Effector CD4-positive, alpha-beta T cell (primary cell): ENCODE measurements at regions not wholly inside any gene's neighbourhood (a gene's known extent, or its start where the extent isn't known, plus 50 kb on each side); places are given as distances from the start of the nearest gene placed in this dataset.

Experiments
- DNase-seq: peaks from one replicate; pipeline ENCODE4 v3.0.0-alpha.2; 2020

DNA sequence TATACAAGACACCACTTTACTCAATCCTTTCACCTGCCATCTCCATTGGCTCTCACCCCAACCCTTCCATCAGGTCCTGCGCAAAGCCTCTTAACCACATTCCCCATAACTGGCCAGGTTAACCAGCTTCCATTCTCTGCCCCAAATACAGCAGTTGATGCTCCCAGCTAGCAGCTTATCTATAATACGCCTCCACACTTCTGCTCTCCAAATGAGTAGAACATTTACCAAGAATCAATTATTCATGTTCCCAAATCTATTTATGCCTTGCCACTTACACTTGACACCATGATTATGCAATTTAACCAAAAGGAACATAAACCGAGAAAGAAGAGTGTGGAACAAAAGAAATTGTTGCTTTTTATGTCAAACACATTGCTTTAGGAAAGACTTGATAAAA lies 103.7 kb upstream of the TPM1 start:
- DNase-seq, result no peak

GRCh38 chr15:62940093-62940754 lies 102.3 kb upstream of the TPM1 start:
- DNase-seq, result no peak

- DNase-seq, result no peak
Measured at GRCh38 chr15:62940755-62941361, 101.7 kb upstream of the TPM1 start.

DNA sequence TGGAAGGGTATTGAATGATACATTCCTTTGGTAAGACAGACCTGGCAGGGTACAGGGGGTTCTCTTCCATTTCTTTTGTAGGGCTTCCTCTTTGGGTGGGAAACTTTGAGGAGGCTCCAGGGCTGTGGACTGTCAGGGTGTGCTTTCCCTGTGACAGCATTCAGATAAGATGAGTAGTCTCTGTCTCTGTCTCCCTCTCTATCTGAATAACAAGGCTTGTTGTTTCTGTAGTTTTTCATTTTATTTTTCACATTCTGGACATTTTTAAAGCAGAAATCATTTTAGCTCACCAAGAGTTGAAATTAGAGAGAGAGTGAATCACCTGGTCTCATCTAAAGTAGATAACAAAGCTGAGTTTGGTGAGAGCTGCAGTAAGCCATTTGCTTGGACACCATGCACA lies 100.8 kb upstream of the TPM1 start:
- DNase-seq, result no peak

DNA sequence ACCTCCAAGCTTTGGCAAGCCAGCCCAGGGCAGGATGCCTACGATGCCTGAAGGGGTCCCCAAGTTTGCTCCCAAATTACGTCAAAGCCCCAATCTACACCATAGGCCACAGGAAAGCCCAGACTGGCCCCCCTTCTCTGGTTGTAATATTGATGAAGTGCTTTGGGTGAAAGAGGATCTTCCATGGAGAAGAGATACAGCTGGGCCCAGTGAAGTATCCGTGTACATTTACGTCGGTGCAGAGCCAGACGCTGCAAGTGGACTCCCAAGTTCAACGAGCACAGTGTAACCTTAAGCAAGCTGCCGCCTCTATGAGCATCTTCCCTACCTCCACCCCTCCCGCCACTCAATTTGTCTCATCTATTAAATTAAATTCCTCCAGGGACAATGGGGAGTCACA lies 100.1 kb upstream of the TPM1 start:
- DNase-seq, result no peak

GRCh38 chr15:62945063-62945462 lies 97.5 kb upstream of the TPM1 start:
- DNase-seq, result no peak

GRCh38 chr15:62945760-62946159 lies 96.8 kb upstream of the TPM1 start:
- DNase-seq, result no peak

DNA sequence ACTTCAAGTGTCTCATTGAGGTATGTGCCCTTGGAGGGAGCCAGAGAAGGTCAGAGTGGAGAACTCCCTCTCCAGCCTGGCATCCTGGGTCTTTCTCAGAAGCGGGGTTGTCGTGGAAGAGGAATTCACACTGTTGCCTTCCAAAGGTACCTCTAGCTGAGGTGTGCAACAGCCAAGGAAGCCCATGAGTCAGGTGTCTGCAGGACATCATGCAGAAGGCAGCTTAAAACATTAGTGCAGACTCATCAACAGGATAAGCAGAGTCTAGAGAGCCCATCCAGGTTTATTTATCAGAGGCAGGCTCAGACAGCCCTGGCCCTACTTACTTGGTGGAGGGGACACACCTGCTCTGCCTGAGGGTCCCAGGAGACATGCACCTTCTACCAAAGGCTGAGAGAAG lies 95.6 kb upstream of the TPM1 start:
- DNase-seq, result no peak

DNA sequence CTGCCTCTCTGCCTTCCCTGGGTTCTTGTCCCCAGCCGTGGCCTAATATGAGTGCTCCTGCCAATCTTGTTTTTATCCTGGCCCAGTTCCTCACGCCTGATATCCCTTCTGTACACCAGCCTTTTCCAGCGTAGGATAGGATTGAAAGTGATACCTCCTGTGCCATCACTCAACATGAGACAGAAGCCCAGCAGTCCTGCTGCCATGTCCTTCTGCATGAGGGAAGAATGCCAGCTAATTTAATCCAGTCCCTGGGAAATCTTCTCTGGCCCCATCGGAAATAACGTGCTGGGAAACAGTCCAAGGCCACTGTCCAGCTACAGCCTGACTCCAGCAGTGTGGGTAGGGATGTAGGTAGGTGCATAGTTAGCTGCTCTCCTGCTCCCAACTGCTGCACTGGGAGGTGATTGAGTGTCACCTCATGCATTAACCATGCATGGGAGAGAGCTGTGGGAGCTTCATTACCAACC lies 92.0 kb upstream of the TPM1 start:
- DNase-seq, result no peak

DNA sequence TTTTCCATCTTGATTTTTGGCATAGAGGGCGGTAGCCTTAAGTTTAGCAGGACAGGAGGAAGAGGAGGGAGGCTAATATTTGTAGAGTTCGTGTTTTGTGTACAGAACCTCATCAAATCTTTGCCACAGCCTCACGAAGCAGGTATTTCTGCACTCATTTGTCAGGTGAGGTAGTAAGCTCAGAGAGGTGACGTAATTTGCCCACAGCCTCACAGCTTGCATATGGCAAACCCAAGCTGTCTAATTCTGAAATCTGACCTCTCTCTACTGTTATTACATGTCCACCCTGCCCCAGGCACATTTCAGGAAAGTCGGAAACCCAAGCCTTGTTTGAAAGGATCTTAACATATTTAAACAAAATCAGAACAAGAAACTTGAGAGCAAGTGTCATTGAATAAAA lies 91.1 kb upstream of the TPM1 start:
- DNase-seq, result no peak

DNA sequence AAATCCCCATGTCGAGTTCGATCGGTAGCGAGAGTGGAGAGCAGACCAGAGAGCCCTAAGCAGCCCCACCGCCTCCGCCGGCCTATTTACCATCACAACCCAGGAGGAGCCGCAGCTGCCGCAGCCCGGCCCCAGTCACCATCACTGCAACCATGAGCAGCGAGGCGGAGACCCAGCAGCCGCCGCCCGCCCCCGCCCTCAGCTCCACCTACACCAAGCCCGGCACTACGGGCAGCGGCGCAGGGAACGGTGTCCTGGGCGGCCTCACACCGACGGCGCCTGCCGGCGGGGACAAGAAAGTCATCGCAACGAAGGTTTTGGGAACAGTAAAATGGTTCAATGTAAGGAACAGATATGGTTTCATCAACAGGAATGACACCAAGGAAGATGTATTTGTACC lies 89.5 kb upstream of the TPM1 start:
- DNase-seq, result no peak

DNA sequence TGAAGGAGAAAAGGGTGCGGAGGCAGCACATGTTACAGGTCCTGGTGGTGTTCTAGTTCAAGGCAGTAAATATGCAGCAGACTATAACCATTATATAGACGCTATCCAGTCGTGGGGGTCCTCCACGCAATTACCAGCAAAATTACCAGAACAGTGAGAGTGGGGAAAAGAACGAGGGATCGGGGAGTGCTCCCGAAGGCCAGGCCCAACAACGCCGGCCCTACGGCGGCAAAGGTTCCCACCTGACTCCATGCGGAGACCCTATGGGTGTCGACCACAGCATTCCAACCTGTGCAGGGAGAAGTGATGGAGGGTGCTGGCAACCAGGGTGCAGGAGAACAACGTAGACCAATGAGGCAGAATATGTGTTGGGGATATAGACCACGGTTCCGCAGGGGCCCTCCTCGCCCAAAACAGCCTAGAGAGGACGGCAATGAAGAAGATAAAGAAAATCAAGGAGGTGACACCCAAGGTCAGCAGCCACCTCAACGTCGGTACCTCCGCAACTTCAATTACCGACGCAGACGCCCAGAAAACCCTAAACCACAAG lies 89.0 kb upstream of the TPM1 start:
- DNase-seq, result no peak

- no peak for DNase-seq
Measured at GRCh38 chr15:62957130-62957529, 85.4 kb upstream of the TPM1 start.

- no peak for DNase-seq
Measured at GRCh38 chr15:62958528-62959363, 83.8 kb upstream of the TPM1 start.

- no peak for DNase-seq
Measured at GRCh38 chr15:62961134-62961533, 81.4 kb upstream of the TPM1 start.

GRCh38 chr15:62962101-62962995 lies 80.2 kb upstream of the TPM1 start:
- no peak for DNase-seq

GRCh38 chr15:62964251-62964650 lies 78.3 kb upstream of the TPM1 start:
- DNase-seq, result no peak

GRCh38 chr15:62966294-62967078 lies 76.1 kb upstream of the TPM1 start:
- no peak for DNase-seq

GRCh38 chr15:62968699-62969098 lies 73.8 kb upstream of the TPM1 start:
- no peak for DNase-seq

GRCh38 chr15:62969442-62970089 lies 73.0 kb upstream of the TPM1 start:
- no peak for DNase-seq

- no peak for DNase-seq
Measured at GRCh38 chr15:62972814-62973213, 69.7 kb upstream of the TPM1 start.
